OCI-M2 (cell line): ENCODE measurements at regions not wholly inside any gene's neighbourhood (a gene's known extent, or its start where the extent isn't known, plus 50 kb on each side); places are given as distances from the start of the nearest gene placed in this dataset.

Source experiments
- DNase-seq: peaks from one replicate; lab custom pipeline; 2025; ENCODE audit not compliant: unreplicated experiment; lab: John Stamatoyannopoulos, UW

GRCh38 chr5:33277061-33277650 lies 163.6 kb upstream of the TARS1 start:
- DNase-seq = no peak

GRCh38 chr5:33281431-33281843 lies 159.3 kb upstream of the TARS1 start:
- DNase-seq = no peak

- DNase-seq = no peak
Observed at GRCh38 chr5:33282157-33282556, 158.6 kb upstream of the TARS1 start.

- no peak for DNase-seq
Observed at GRCh38 chr5:33282696-33283095, 158.1 kb upstream of the TARS1 start.

- no peak for DNase-seq
Observed at GRCh38 chr5:33283243-33283642, 157.5 kb upstream of the TARS1 start.

GRCh38 chr5:33284681-33285080 lies 156.1 kb upstream of the TARS1 start:
- no peak for DNase-seq

- no peak for DNase-seq
Observed at GRCh38 chr5:33287242-33287641, 153.5 kb upstream of the TARS1 start.

GRCh38 chr5:33291216-33292000 lies 149.4 kb upstream of the TARS1 start:
- no peak for DNase-seq

GRCh38 chr5:33297760-33298216 lies 143.0 kb upstream of the TARS1 start:
- no peak for DNase-seq

GRCh38 chr5:33299621-33300208 lies 141.1 kb upstream of the TARS1 start:
- no peak for DNase-seq

- DNase-seq = no peak
Observed at GRCh38 chr5:33300209-33300742, 140.5 kb upstream of the TARS1 start.

- no peak for DNase-seq
Observed at GRCh38 chr5:33303579-33304095, 137.1 kb upstream of the TARS1 start.

GRCh38 chr5:33304601-33305000 lies 136.2 kb upstream of the TARS1 start:
- no peak for DNase-seq

- DNase-seq = no peak
Observed at GRCh38 chr5:33305572-33305971, 135.2 kb upstream of the TARS1 start.

GRCh38 chr5:33306758-33307157 lies 134.0 kb upstream of the TARS1 start:
- no peak for DNase-seq

- no peak for DNase-seq
Observed at GRCh38 chr5:33308586-33308985, 132.2 kb upstream of the TARS1 start.

- no peak for DNase-seq
Observed at GRCh38 chr5:33309068-33309467, 131.7 kb upstream of the TARS1 start.

- no peak for DNase-seq
Observed at GRCh38 chr5:33309536-33310345, 131.0 kb upstream of the TARS1 start.

- no peak for DNase-seq
Observed at GRCh38 chr5:33310451-33310850, 130.3 kb upstream of the TARS1 start.

GRCh38 chr5:33311893-33312292 lies 128.9 kb upstream of the TARS1 start:
- no peak for DNase-seq
